HK-2 (cell line): ENCODE measurements at regions not wholly inside any gene's neighbourhood (a gene's known extent, or its start where the extent isn't known, plus 50 kb on each side); places are given as distances from the start of the nearest gene placed in this dataset.

ENCODE experiments used
- DNase-seq: peaks from one replicate; pipeline ENCODE4 v3.0.0-alpha.2; 2018; ENCODE audit not compliant: unreplicated experiment

- DNase-seq, result no peak
These were observed 241.8 kb downstream of the TTLL2 start for GRCh38 chr6:167566711-167567141.

- no peak for DNase-seq
These were observed 242.5 kb downstream of the TTLL2 start for GRCh38 chr6:167567142-167568033.

GRCh38 chr6:167568407-167569024 lies 243.6 kb downstream of the TTLL2 start:
- no peak for DNase-seq

GRCh38 chr6:167569041-167569805 lies 244.3 kb downstream of the TTLL2 start:
- no peak for DNase-seq

GRCh38 chr6:167569879-167570278 lies 245.0 kb downstream of the TTLL2 start:
- DNase-seq, result no peak

- no peak for DNase-seq
These were observed 245.8 kb downstream of the TTLL2 start for GRCh38 chr6:167570460-167571400.

GRCh38 chr6:167571550-167571949 lies 246.7 kb downstream of the TTLL2 start:
- DNase-seq, result no peak

- no peak for DNase-seq
These were observed 247.2 kb downstream of the TTLL2 start for GRCh38 chr6:167572106-167572505.

- no peak for DNase-seq
These were observed 248.0 kb downstream of the TTLL2 start for GRCh38 chr6:167572841-167573271.

GRCh38 chr6:167573461-167574215 lies 248.8 kb downstream of the TTLL2 start:
- DNase-seq, result no peak

- no peak for DNase-seq
These were observed 249.7 kb downstream of the TTLL2 start for GRCh38 chr6:167574431-167575151.

GRCh38 chr6:167575158-167575696 lies 250.3 kb downstream of the TTLL2 start:
- DNase-seq, result no peak

- DNase-seq, result no peak
These were observed 250.5 kb upstream of the AFDN start for GRCh38 chr6:167576050-167576741.

- DNase-seq, result no peak
These were observed 249.7 kb upstream of the AFDN start for GRCh38 chr6:167576828-167577503.

GRCh38 chr6:167577891-167578361 lies 248.8 kb upstream of the AFDN start:
- DNase-seq, result no peak

GRCh38 chr6:167578371-167578901 lies 248.3 kb upstream of the AFDN start:
- DNase-seq, result no peak

GRCh38 chr6:167579806-167580618 lies 246.7 kb upstream of the AFDN start:
- no peak for DNase-seq
